ENCODE measurements at regions not wholly inside any gene's neighbourhood (a gene's known extent, or its start where the extent isn't known, plus 50 kb on each side); places are given as distances from the start of the nearest gene placed in this dataset.
A peak's percentile ranks its signal among the peaks of the same experiment; 100 is the strongest.
"Not testable (repeated sequence)": the region's sequence is repeated elsewhere in the genome, so short reads cannot be mapped to it uniquely, and the experiment has no call there.

- H3K4me2 ChIP-seq (ENCODE audit: low read depth, low read length, poor library complexity, severe bottlenecking); H3K36me3 ChIP-seq (ENCODE audit: insufficient read depth, low read length); H4K20me1 ChIP-seq (ENCODE audit: insufficient read depth, low read length, poor library complexity, severe bottlenecking); H3K79me2 ChIP-seq (ENCODE audit: insufficient read depth, low read length); H3F3A ChIP-seq (ENCODE audit: low read depth); H3K9me3 ChIP-seq (ENCODE audit: insufficient read depth, low read depth, low read length); H3K9ac ChIP-seq (ENCODE audit: low read depth, low read length, poor library complexity, severe bottlenecking); H3K4me1 ChIP-seq (ENCODE audit: insufficient read depth, low read length, poor library complexity, severe bottlenecking); H2AFZ ChIP-seq (ENCODE audit: low read length); H3K9me2 ChIP-seq (replicated peaks; ENCODE audit: low read depth, low read length); H3K4me3 ChIP-seq (ENCODE audit: low read length, poor library complexity, severe bottlenecking); H3K27me3 ChIP-seq (ENCODE audit: insufficient read depth, low read length, poor library complexity, severe bottlenecking): not testable (repeated sequence)
- TF ChIP-seq CTCF (conservative IDR thresholded peaks at IDR 0.05; ENCODE audit: low read length): 0 out of 2 replicates have a peak, but pooled peaks have one; percentile 13
Observed at GRCh38 chr2:111454404-111454803, 333.7 kb downstream of the BCL2L11 start.

GRCh38 chr2:111455016-111456015 is 334.6 kb downstream of the BCL2L11 start:
- H3K9ac ChIP-seq (ENCODE audit: low read depth, low read length, poor library complexity, severe bottlenecking); H3K4me1 ChIP-seq (ENCODE audit: insufficient read depth, low read length, poor library complexity, severe bottlenecking); H3K4me2 ChIP-seq (ENCODE audit: low read depth, low read length, poor library complexity, severe bottlenecking); H3F3A ChIP-seq (ENCODE audit: low read depth); H3K4me3 ChIP-seq (ENCODE audit: low read length, poor library complexity, severe bottlenecking); H3K36me3 ChIP-seq (ENCODE audit: insufficient read depth, low read length); H3K9me2 ChIP-seq (replicated peaks; ENCODE audit: low read depth, low read length); H4K20me1 ChIP-seq (ENCODE audit: insufficient read depth, low read length, poor library complexity, severe bottlenecking); H3K79me2 ChIP-seq (ENCODE audit: insufficient read depth, low read length); H2AFZ ChIP-seq (ENCODE audit: low read length); H3K27me3 ChIP-seq (ENCODE audit: insufficient read depth, low read length, poor library complexity, severe bottlenecking); H3K9me3 ChIP-seq (ENCODE audit: insufficient read depth, low read depth, low read length): not testable (repeated sequence)

DNA sequence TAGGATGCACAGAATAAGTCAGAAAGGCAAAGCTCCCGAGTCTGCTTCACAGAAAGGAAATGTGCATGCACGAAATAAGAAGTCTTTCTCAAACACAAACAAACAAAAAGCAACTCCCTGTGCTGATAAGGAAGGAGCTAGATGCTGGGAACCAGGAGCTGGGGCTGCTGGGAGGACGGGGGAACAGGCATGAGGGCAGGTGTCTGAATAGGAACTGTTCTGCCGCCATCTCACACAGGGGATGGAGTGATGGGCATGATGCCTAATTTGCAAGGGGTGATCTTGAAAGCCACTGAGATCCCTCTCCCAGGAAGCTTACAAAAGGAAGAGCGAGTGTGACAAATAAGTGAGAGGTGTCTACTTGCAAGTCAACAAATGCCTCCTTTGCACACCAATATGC is 336.5 kb downstream of the BCL2L11 start:
- H4K20me1 ChIP-seq (ENCODE audit: insufficient read depth, low read length, poor library complexity, severe bottlenecking): not testable (repeated sequence)

DNA sequence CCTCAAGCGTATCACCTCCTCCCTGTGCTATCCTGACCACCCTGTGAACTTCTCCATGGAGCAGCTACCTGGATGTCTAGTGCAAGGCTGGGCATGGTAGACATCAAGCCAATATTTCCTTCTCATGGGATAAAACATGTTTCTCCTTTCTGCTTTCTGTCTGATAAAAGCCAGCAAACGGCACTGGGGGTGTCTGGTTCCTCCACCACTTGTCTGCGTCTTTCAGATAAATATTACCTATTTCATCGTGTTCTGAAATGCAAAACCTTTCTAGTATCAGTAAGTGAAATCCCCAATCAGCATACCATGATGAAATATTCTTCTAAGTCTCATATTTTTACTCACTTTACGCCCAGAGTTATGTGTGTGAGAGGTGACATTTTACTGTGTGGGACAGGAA is 340.2 kb downstream of the BCL2L11 start:
- not testable (repeated sequence) for H3K36me3 ChIP-seq (ENCODE audit: insufficient read depth, low read length); H4K20me1 ChIP-seq (ENCODE audit: insufficient read depth, low read length, poor library complexity, severe bottlenecking); H3K4me2 ChIP-seq (ENCODE audit: low read depth, low read length, poor library complexity, severe bottlenecking); H3K27me3 ChIP-seq (ENCODE audit: insufficient read depth, low read length, poor library complexity, severe bottlenecking); H3F3A ChIP-seq (ENCODE audit: low read depth); H3K79me2 ChIP-seq (ENCODE audit: insufficient read depth, low read length); H3K9ac ChIP-seq (ENCODE audit: low read depth, low read length, poor library complexity, severe bottlenecking); H3K4me3 ChIP-seq (ENCODE audit: low read length, poor library complexity, severe bottlenecking); H2AFZ ChIP-seq (ENCODE audit: low read length); H3K9me3 ChIP-seq (ENCODE audit: insufficient read depth, low read depth, low read length); H3K9me2 ChIP-seq (replicated peaks; ENCODE audit: low read depth, low read length); H3K4me1 ChIP-seq (ENCODE audit: insufficient read depth, low read length, poor library complexity, severe bottlenecking)

More for the DNA sequence above, 336.5 kb downstream of the BCL2L11 start:
- not testable (repeated sequence) for H3K9ac ChIP-seq (ENCODE audit: low read depth, low read length, poor library complexity, severe bottlenecking); H3K4me3 ChIP-seq (ENCODE audit: low read length, poor library complexity, severe bottlenecking); H3F3A ChIP-seq (ENCODE audit: low read depth); H3K36me3 ChIP-seq (ENCODE audit: insufficient read depth, low read length); H3K9me2 ChIP-seq (replicated peaks; ENCODE audit: low read depth, low read length); H3K4me2 ChIP-seq (ENCODE audit: low read depth, low read length, poor library complexity, severe bottlenecking); H3K27me3 ChIP-seq (ENCODE audit: insufficient read depth, low read length, poor library complexity, severe bottlenecking); H3K4me1 ChIP-seq (ENCODE audit: insufficient read depth, low read length, poor library complexity, severe bottlenecking); H3K79me2 ChIP-seq (ENCODE audit: insufficient read depth, low read length); H2AFZ ChIP-seq (ENCODE audit: low read length); H3K9me3 ChIP-seq (ENCODE audit: insufficient read depth, low read depth, low read length)

DNA sequence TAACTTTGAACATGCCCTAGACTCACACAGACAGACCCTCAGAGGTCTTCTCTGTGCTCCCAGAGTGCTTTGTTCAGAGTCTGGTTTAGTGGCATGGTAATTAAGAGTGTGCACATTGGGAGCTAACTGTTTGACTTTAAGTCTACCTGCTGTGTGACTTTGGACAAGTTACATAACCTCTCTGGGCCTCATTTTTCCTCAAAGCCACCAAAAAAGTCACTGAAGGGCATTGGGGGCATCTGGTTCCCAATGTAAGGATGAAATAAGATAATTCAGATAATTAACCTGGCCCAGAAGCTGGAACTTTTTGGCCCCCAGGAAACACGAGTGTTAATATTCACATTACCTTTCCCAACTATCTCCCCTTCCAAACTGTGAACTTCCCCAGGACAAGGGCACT is 341.1 kb downstream of the BCL2L11 start:
- not testable (repeated sequence) for H3K4me2 ChIP-seq (ENCODE audit: low read depth, low read length, poor library complexity, severe bottlenecking); H3K9me3 ChIP-seq (ENCODE audit: insufficient read depth, low read depth, low read length); H3K79me2 ChIP-seq (ENCODE audit: insufficient read depth, low read length); H3F3A ChIP-seq (ENCODE audit: low read depth); H2AFZ ChIP-seq (ENCODE audit: low read length); H3K9ac ChIP-seq (ENCODE audit: low read depth, low read length, poor library complexity, severe bottlenecking); H3K4me1 ChIP-seq (ENCODE audit: insufficient read depth, low read length, poor library complexity, severe bottlenecking); H3K27me3 ChIP-seq (ENCODE audit: insufficient read depth, low read length, poor library complexity, severe bottlenecking); H3K9me2 ChIP-seq (replicated peaks; ENCODE audit: low read depth, low read length); H3K4me3 ChIP-seq (ENCODE audit: low read length, poor library complexity, severe bottlenecking); H4K20me1 ChIP-seq (ENCODE audit: insufficient read depth, low read length, poor library complexity, severe bottlenecking); H3K36me3 ChIP-seq (ENCODE audit: insufficient read depth, low read length)

GRCh38 chr2:111462572-111462971 is 341.9 kb downstream of the BCL2L11 start:
- H3K4me1 ChIP-seq (ENCODE audit: insufficient read depth, low read length, poor library complexity, severe bottlenecking); H3F3A ChIP-seq (ENCODE audit: low read depth); H3K9me3 ChIP-seq (ENCODE audit: insufficient read depth, low read depth, low read length); H3K4me2 ChIP-seq (ENCODE audit: low read depth, low read length, poor library complexity, severe bottlenecking); H3K79me2 ChIP-seq (ENCODE audit: insufficient read depth, low read length); H2AFZ ChIP-seq (ENCODE audit: low read length); H3K9ac ChIP-seq (ENCODE audit: low read depth, low read length, poor library complexity, severe bottlenecking); H3K36me3 ChIP-seq (ENCODE audit: insufficient read depth, low read length); H3K9me2 ChIP-seq (replicated peaks; ENCODE audit: low read depth, low read length); H3K4me3 ChIP-seq (ENCODE audit: low read length, poor library complexity, severe bottlenecking); H3K27me3 ChIP-seq (ENCODE audit: insufficient read depth, low read length, poor library complexity, severe bottlenecking); H4K20me1 ChIP-seq (ENCODE audit: insufficient read depth, low read length, poor library complexity, severe bottlenecking): not testable (repeated sequence)
